HG02642 (cell line): ENCODE measurements at regions not wholly inside any gene's neighbourhood (a gene's known extent, or its start where the extent isn't known, plus 50 kb on each side); places are given as distances from the start of the nearest gene placed in this dataset.
"Not testable (repeated sequence)": the region's sequence is repeated elsewhere in the genome, so short reads cannot be mapped to it uniquely, and the experiment has no call there.

ENCODE experiments used
- ATAC-seq: cut with Tn5 transposase; IDR thresholded peaks from one replicate; pipeline ENCODE4 v1.9.1; 2021; ENCODE audit warnings: mild to moderate bottlenecking; ENCODE audit not compliant: unreplicated experiment, poor library complexity

GRCh38 chr16:61215605-61216004 lies 820.6 kb downstream of the CDH8 start:
- ATAC-seq: no peak

- ATAC-seq: no peak
Observed at GRCh38 chr16:61214780-61215179, 821.5 kb downstream of the CDH8 start.

GRCh38 chr16:61210076-61210475 lies 826.2 kb downstream of the CDH8 start:
- ATAC-seq: no peak

- no peak for ATAC-seq
Observed at GRCh38 chr16:61195006-61195405, 841.2 kb downstream of the CDH8 start.

- no peak for ATAC-seq
Observed at GRCh38 chr16:61194573-61194972, 841.7 kb downstream of the CDH8 start.

- ATAC-seq: no peak
Observed at GRCh38 chr16:61182391-61182790, 853.8 kb downstream of the CDH8 start.

- no peak for ATAC-seq
Observed at GRCh38 chr16:61181982-61182381, 854.3 kb downstream of the CDH8 start.

GRCh38 chr16:61179561-61179960 lies 856.7 kb downstream of the CDH8 start:
- no peak for ATAC-seq

- ATAC-seq: no peak
Observed at GRCh38 chr16:61165797-61166196, 870.4 kb downstream of the CDH8 start.

GRCh38 chr16:61150351-61150750 lies 885.9 kb downstream of the CDH8 start:
- ATAC-seq: no peak

GRCh38 chr16:61149709-61150108 lies 886.5 kb downstream of the CDH8 start:
- ATAC-seq: no peak

- ATAC-seq: no peak
Observed at GRCh38 chr16:61148930-61149329, 887.3 kb downstream of the CDH8 start.

GRCh38 chr16:61146429-61146828 lies 889.8 kb downstream of the CDH8 start:
- no peak for ATAC-seq

- no peak for ATAC-seq
Observed at GRCh38 chr16:61131447-61131846, 904.8 kb downstream of the CDH8 start.

GRCh38 chr16:61128545-61129323 lies 907.5 kb downstream of the CDH8 start:
- ATAC-seq: no peak

- ATAC-seq: no peak
Observed at GRCh38 chr16:61105544-61105943, 930.7 kb downstream of the CDH8 start.

GRCh38 chr16:61098505-61098904 lies 937.7 kb downstream of the CDH8 start:
- ATAC-seq: no peak

- ATAC-seq: not testable (repeated sequence)
Observed at GRCh38 chr16:61091300-61091699, 944.9 kb downstream of the CDH8 start.

GRCh38 chr16:61083711-61084110 lies 952.5 kb downstream of the CDH8 start:
- no peak for ATAC-seq

- ATAC-seq: no peak
Observed at GRCh38 chr16:61074324-61074723, 961.9 kb downstream of the CDH8 start.

- no peak for ATAC-seq
Observed at GRCh38 chr16:61057635-61058034, 978.6 kb downstream of the CDH8 start.

GRCh38 chr16:61050547-61050946 lies 985.7 kb downstream of the CDH8 start:
- no peak for ATAC-seq
